ENCODE measurements at regions not wholly inside any gene's neighbourhood (a gene's known extent, or its start where the extent isn't known, plus 50 kb on each side); places are given as distances from the start of the nearest gene placed in this dataset.

DNA sequence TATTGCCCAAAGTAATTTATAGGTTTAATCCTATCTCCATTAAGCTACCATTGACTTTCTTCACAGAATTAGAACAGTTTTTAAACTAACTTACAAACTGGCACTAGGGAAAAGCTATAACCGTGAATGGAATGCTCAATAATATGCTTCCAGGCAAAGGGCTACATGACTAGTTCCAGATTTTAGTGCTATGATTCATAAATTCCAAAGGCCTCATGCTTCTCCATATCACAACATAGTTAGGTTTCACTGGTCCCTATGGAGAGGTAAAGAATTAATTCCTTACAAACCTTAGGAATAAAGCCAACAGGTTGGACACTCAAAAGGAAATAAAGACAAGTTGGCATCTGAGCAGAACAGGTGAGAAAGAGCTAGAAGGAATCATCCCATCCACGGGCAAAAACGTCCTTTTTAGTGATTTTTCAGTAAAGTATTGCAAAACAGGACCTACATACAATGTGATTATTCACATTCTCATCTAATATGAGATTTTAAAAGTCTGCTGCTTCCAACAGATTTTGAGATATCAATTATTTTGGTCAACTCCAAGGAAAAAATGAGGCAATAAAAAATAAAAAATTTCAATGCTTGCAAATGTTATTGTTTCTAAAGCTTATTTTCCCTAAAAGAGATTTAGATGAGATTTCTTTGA is 97.0 kb upstream of the TARS1 start:
- TF ChIP-seq EP300 (IDR thresholded peaks at IDR 0.05) (no peak), POLR2A (IDR thresholded peaks at IDR 0.05) (no peak)
- TF ChIP-seq, protein P1, sequence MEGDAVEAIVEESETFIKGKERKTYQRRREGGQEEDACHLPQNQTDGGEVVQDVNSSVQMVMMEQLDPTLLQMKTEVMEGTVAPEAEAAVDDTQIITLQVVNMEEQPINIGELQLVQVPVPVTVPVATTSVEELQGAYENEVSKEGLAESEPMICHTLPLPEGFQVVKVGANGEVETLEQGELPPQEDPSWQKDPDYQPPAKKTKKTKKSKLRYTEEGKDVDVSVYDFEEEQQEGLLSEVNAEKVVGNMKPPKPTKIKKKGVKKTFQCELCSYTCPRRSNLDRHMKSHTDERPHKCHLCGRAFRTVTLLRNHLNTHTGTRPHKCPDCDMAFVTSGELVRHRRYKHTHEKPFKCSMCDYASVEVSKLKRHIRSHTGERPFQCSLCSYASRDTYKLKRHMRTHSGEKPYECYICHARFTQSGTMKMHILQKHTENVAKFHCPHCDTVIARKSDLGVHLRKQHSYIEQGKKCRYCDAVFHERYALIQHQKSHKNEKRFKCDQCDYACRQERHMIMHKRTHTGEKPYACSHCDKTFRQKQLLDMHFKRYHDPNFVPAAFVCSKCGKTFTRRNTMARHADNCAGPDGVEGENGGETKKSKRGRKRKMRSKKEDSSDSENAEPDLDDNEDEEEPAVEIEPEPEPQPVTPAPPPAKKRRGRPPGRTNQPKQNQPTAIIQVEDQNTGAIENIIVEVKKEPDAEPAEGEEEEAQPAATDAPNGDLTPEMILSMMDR (IDR thresholded peaks at IDR 0.05): no peak
